PC-9 (cell line): ENCODE measurements at regions not wholly inside any gene's neighbourhood (a gene's known extent, or its start where the extent isn't known, plus 50 kb on each side); places are given as distances from the start of the nearest gene placed in this dataset.

Experiments used
- CTCF ChIP-seq: fragments of 200-600 bp; sonication (generic); conservative IDR thresholded peaks from 2 replicates; pipeline ENCODE4 v1.6.1; 2017; ENCODE audit warnings: mixed run types, antibody characterized with exemption, mild to moderate bottlenecking, moderate library complexity
- EZH2 ChIP-seq: fragments of 200-600 bp; sonication (generic); IDR thresholded peaks from 2 replicates; pipeline ENCODE4 v1.8.0; 2017; ENCODE audit warnings: antibody characterized with exemption, low read depth

GRCh38 chr18:41737218-41737617, 217.8 kb upstream of the PIK3C3 start:
- TF ChIP-seq CTCF (no peak), EZH2 (no peak)
